ENCODE measurements at regions not wholly inside any gene's neighbourhood (a gene's known extent, or its start where the extent isn't known, plus 50 kb on each side); places are given as distances from the start of the nearest gene placed in this dataset.

DNA sequence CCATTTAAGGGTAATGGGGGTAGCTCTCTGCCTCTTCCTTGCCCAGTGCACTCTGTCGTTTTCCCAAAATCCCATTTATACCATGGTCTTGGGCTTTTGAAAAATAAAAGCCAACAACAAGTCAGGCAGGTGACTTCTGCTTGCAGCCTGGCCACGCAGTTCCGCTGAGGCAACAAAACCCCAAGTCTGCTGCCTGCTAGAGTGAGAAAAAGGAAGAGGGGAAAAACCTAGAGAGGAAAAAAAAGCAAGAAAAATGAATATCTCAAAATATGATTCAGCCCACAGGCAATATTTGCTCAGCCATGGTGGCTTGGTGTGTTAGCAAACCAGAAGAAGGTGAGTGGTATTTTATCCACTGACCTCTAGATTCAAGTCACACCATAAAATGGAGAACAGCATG is 148.2 kb upstream of the FSTL4 start:
- CTCF ChIA-PET, result no interaction called here
- DNase-seq (ENCODE audit: low read depth, low spot score), result no peak
- POLR2A ChIA-PET, result no interaction called here
- TF ChIP-seq, protein P1, sequence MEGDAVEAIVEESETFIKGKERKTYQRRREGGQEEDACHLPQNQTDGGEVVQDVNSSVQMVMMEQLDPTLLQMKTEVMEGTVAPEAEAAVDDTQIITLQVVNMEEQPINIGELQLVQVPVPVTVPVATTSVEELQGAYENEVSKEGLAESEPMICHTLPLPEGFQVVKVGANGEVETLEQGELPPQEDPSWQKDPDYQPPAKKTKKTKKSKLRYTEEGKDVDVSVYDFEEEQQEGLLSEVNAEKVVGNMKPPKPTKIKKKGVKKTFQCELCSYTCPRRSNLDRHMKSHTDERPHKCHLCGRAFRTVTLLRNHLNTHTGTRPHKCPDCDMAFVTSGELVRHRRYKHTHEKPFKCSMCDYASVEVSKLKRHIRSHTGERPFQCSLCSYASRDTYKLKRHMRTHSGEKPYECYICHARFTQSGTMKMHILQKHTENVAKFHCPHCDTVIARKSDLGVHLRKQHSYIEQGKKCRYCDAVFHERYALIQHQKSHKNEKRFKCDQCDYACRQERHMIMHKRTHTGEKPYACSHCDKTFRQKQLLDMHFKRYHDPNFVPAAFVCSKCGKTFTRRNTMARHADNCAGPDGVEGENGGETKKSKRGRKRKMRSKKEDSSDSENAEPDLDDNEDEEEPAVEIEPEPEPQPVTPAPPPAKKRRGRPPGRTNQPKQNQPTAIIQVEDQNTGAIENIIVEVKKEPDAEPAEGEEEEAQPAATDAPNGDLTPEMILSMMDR (IDR thresholded peaks at IDR 0.05; ENCODE audit: insufficient read depth, low read length, missing control alignments), result no peak
- H3K4me3 ChIP-seq (ENCODE audit: low read depth, low read length), result no peak overlapping the region

DNA sequence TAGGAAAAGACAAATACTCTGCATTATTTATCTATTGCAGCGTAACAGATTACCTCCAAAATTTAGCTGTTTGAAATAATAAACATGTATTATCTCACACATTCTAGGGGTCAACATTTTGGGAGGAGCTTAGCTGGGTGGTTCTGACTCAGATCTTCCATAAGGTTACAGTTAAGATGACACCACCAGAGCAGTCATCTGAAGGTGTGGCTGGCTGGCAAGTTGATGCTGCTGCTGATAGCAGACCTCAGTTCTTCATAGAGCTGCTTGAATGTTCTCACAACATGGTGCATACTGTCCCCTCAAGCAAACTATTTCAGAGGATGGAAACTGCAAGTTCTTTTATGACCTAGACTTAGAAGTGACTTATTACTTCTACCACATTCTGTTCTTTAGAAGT is 146.3 kb upstream of the FSTL4 start:
- no peak overlapping the region for H3K4me3 ChIP-seq (ENCODE audit: low read depth, low read length)
- TF ChIP-seq, protein P1 (IDR thresholded peaks at IDR 0.05; ENCODE audit: insufficient read depth, low read length, missing control alignments), result no peak
- CTCF ChIA-PET, result interaction anchor here (1.4 kb wide), 1 partner anchor 110 kb away, joined by 3 read pairs; no protein-coding TSS in a partner anchor
- DNase-seq (ENCODE audit: low read depth, low spot score), result no peak
- POLR2A ChIA-PET, result no interaction called here

DNA sequence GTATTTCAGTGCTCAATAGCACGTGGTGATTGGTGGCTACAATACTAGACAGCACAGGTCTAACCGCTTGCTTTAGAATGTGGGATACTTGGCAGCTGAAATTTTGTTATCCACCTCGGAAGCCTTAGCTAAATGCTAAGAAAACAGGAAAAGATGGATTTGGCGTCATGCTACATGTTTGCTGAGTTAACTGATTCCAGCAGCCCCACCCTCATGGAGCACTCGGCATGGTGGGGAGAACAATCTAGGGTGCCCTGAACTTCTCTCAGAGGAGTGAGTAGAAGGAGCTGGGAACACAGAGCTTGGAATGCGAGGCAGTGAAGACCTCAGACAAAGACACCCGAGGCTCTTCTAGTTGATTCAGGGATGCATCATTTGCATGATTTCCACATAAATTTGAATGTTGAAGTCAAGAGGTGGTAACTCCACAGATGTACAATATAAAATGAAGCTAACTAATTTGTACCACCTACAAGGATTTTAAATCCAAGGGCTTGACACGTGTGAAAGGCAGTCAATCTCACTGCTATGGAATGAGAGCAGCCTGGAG is 145.1 kb upstream of the FSTL4 start:
- no peak overlapping the region for H3K4me3 ChIP-seq (ENCODE audit: low read depth, low read length)
- TF ChIP-seq, protein P1 (IDR thresholded peaks at IDR 0.05; ENCODE audit: insufficient read depth, low read length, missing control alignments), result no peak
- no peak for DNase-seq (ENCODE audit: low read depth, low spot score)
- ChIA-PET POLR2A (no interaction called here), CTCF (interaction anchor here (1.4 kb wide), 1 partner anchor 111 kb away, joined by 3 read pairs; no protein-coding TSS in a partner anchor)

DNA sequence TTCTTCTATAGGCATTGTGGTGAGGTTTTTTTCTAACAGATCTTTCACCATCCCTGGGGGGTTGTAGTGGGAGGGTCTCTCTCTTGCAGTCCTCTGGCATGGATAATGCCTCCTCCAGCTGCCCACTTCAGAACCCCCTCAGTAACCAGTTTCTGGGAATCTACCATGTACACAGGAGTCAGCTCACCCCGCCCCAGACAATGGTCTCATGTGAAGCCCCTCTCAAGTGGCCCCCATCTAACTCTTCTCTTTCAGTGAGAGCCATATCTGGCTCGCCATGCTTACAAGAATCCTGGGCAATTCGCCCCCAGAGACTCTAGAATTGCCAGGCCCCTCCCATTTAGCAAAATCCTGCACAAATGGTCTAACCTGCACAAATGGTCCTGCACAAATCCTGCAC is 144.4 kb upstream of the FSTL4 start:
- DNase-seq (ENCODE audit: low read depth, low spot score), result no peak
- TF ChIP-seq, protein P1 (IDR thresholded peaks at IDR 0.05; ENCODE audit: insufficient read depth, low read length, missing control alignments), result no peak
- POLR2A ChIA-PET, result no interaction called here
- H3K4me3 ChIP-seq (ENCODE audit: low read depth, low read length), result no peak overlapping the region
- CTCF ChIA-PET, result interaction anchor here (5.3 kb wide), 1 partner anchor 111 kb away, joined by 26 read pairs; no protein-coding TSS in a partner anchor

DNA sequence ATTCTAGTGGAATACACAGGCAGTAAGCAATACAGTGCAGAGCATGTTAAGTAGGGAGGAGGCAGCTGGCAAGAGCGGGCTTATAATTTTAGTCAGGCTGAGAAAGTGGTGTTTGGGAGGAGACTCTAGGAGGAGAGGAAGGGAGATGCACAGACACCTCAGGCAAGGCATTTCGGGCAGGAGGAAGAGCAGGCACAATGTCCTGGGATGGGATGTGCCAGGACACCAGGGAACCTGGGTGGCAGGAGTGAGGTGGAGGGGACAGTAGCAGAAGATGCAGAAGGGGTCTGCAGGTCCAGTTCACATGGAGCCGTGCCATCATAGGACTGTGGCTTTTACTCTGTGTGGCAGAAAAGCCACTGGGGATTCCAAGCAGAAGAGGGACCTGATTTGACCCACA is 143.7 kb upstream of the FSTL4 start:
- ChIA-PET CTCF (interaction anchor here (1.9 to 5.3 kb wide), 2 partner anchors 112 to 189 kb away, joined by 6 to 26 read pairs; no protein-coding TSS in a partner anchor), POLR2A (no interaction called here)
- no peak for DNase-seq (ENCODE audit: low read depth, low spot score)
- H3K4me3 ChIP-seq (ENCODE audit: low read depth, low read length), result no peak overlapping the region
- TF ChIP-seq, protein P1 (IDR thresholded peaks at IDR 0.05; ENCODE audit: insufficient read depth, low read length, missing control alignments), result no peak

DNA sequence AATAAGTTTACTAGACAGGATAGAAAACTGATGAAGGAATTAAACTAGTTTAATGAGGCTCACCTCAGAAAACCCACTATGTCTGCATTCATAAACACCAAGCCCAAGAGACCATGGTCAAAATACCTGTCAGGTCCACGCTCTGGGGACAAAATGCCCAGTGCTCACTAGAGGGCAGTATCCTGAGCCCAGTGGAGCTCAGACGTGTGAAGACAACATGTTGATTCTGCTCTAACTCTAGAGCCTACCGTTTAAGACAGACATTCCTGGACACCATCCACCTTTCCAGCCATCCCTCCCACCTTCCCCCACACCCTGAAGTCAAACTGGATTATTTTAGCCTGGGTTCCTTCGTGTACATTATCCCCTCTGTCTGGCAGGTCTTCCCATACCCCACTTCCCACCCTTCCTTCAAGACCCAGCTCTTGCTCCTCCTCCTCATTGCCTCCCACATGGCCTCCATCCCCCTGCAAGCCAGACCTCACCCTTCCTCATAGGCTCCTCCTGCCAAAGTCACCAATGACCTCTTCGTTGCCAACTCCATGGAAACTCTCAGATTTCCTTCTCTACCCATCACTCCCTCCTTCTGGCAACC is 142.3 kb upstream of the FSTL4 start:
- TF ChIP-seq, protein P1 (IDR thresholded peaks at IDR 0.05; ENCODE audit: insufficient read depth, low read length, missing control alignments), result peak; percentile 63
- ChIA-PET CTCF (interaction anchor here (0.8 to 5.3 kb wide), 7 partner anchors 8 to 225 kb away, joined by 3 to 26 read pairs (median 5); no protein-coding TSS in a partner anchor), POLR2A (no interaction called here)
- no peak for DNase-seq (ENCODE audit: low read depth, low spot score)
- no peak overlapping the region for H3K4me3 ChIP-seq (ENCODE audit: low read depth, low read length)
